H9 (cell line): ENCODE measurements at regions not wholly inside any gene's neighbourhood (a gene's known extent, or its start where the extent isn't known, plus 50 kb on each side); places are given as distances from the start of the nearest gene placed in this dataset.

Source experiments
- DNase-seq: peaks from one replicate; pipeline ENCODE4 v3.0.0-alpha.2; 2017
- H2AFZ ChIP-seq: one replicate; pipeline ENCODE4 v1.6.1; 2013; ENCODE audit warnings: mild to moderate bottlenecking, low read length, control low read depth, moderate library complexity
- H2AK5ac ChIP-seq: 2 replicates; pipeline ENCODE4 v1.6.1; 2013; ENCODE audit warnings: low read length, control low read depth, mixed read lengths; ENCODE audit not compliant: insufficient read length
- H2BK120ac ChIP-seq: one replicate; pipeline ENCODE4 v1.6.1; 2013; ENCODE audit warnings: low read depth, mild to moderate bottlenecking, low read length, control low read depth, inconsistent platforms; ENCODE audit not compliant: poor library complexity, severe bottlenecking
- H2BK12ac ChIP-seq: 2 replicates; pipeline ENCODE4 v1.6.1; 2013; ENCODE audit warnings: low read length, control low read depth, mixed read lengths, low read depth; ENCODE audit not compliant: insufficient read length
- H2BK15ac ChIP-seq: 2 replicates; pipeline ENCODE4 v1.6.1; 2013; ENCODE audit warnings: low read depth, low read length, control low read depth
- H2BK20ac ChIP-seq: one replicate; pipeline ENCODE4 v1.6.1; 2013; ENCODE audit warnings: low read depth, mild to moderate bottlenecking, low read length, control low read depth, inconsistent platforms; ENCODE audit not compliant: poor library complexity, severe bottlenecking
- H2BK5ac ChIP-seq: 2 replicates; pipeline ENCODE4 v1.6.1; 2013; ENCODE audit warnings: low read length, control low read depth, mixed read lengths; ENCODE audit not compliant: insufficient read length
- H3K14ac ChIP-seq: 2 replicates; pipeline ENCODE4 v1.6.1; 2013; ENCODE audit warnings: low read length, control low read depth; ENCODE audit not compliant: insufficient read depth
- H3K18ac ChIP-seq: 2 replicates; pipeline ENCODE4 v1.6.1; 2013; ENCODE audit warnings: low read depth, mild to moderate bottlenecking, mixed read lengths, low read length, control low read depth; ENCODE audit not compliant: insufficient read length
- H3K23ac ChIP-seq: 2 replicates; pipeline ENCODE4 v1.6.1; 2013; ENCODE audit warnings: low read length, control low read depth, mixed read lengths, low read depth; ENCODE audit not compliant: insufficient read length
- H3K23me2 ChIP-seq: 2 replicates; pipeline ENCODE4 v1.6.1; 2013; ENCODE audit warnings: low read depth, mild to moderate bottlenecking, mixed read lengths, low read length, control low read depth; ENCODE audit not compliant: insufficient read length, poor library complexity, severe bottlenecking
- H3K27ac ChIP-seq: 2 replicates; pipeline ENCODE4 v1.5.1; 2013; ENCODE audit warnings: low read length, control low read depth, mixed read lengths, low read depth; ENCODE audit not compliant: insufficient read length
- H3K27me3 ChIP-seq: 2 replicates; pipeline ENCODE4 v1.6.1; 2013; ENCODE audit warnings: low read length, control low read depth, inconsistent platforms; ENCODE audit not compliant: insufficient read depth
- H3K4ac ChIP-seq: 2 replicates; pipeline ENCODE4 v1.6.1; 2013; ENCODE audit warnings: low read depth, mild to moderate bottlenecking, control low read depth, inconsistent platforms, low read length, moderate library complexity
- H3K4me1 ChIP-seq: 2 replicates; pipeline ENCODE4 v1.6.1; 2013; ENCODE audit warnings: low read length, control low read depth, inconsistent platforms; ENCODE audit not compliant: insufficient read depth
- H3K4me2 ChIP-seq: 2 replicates; pipeline ENCODE4 v1.6.1; 2013; ENCODE audit warnings: low read length, control low read depth, mixed read lengths; ENCODE audit not compliant: insufficient read length, insufficient read depth
- H3K56ac ChIP-seq: 2 replicates; pipeline ENCODE4 v1.6.1; 2013; ENCODE audit warnings: low read depth, mild to moderate bottlenecking, mixed read lengths, low read length, control low read depth; ENCODE audit not compliant: insufficient read length
- H3K79me1 ChIP-seq: 2 replicates; pipeline ENCODE4 v1.6.1; 2013; ENCODE audit warnings: low read depth, mild to moderate bottlenecking, moderate library complexity, low read length, control low read depth, inconsistent platforms; ENCODE audit not compliant: insufficient read depth, poor library complexity, severe bottlenecking
- H3K79me2 ChIP-seq: 2 replicates; pipeline ENCODE4 v1.6.1; 2013; ENCODE audit warnings: low read length, control low read depth, inconsistent platforms; ENCODE audit not compliant: insufficient read depth
- H3K9ac ChIP-seq: 2 replicates; pipeline ENCODE4 v1.6.1; 2013; ENCODE audit warnings: low read length, control low read depth, mixed read lengths; ENCODE audit not compliant: insufficient read length; ENCODE audit errors: extremely low read depth
- H3K9me3 ChIP-seq: one replicate; pipeline ENCODE4 v1.6.1; 2013; ENCODE audit warnings: low read depth, low read length, inconsistent platforms; ENCODE audit not compliant: control insufficient read depth
- H3T11ph ChIP-seq: one replicate; pipeline ENCODE4 v1.6.1; 2013; ENCODE audit warnings: mild to moderate bottlenecking, low read length, control low read depth, inconsistent platforms
- H4K20me1 ChIP-seq: one replicate; pipeline ENCODE4 v1.6.1; 2013; ENCODE audit not compliant: control insufficient read depth, insufficient read length, insufficient read depth
- H4K5ac ChIP-seq: 2 replicates; pipeline ENCODE4 v1.6.1; 2013; ENCODE audit warnings: low read depth, mild to moderate bottlenecking, mixed read lengths, low read length, control low read depth; ENCODE audit not compliant: insufficient read length
- H4K8ac ChIP-seq: replicated peaks from 2 replicates; pipeline ENCODE4 v1.6.1; 2013; ENCODE audit warnings: low read length, control low read depth, mixed read lengths, low read depth; ENCODE audit not compliant: insufficient read length
- H4K91ac ChIP-seq: 2 replicates; pipeline ENCODE4 v1.6.1; 2013; ENCODE audit warnings: low read depth, mild to moderate bottlenecking, moderate library complexity, mixed read lengths, low read length, control low read depth; ENCODE audit not compliant: insufficient read length
- H3K27ac Mint-ChIP-seq, 3 experiments: 2 replicates in 2 of 3; 3 replicates in 1 of 3; pipeline ENCODE4 v1.8.0; 2020 to 2021; ENCODE audit warnings: mixed read lengths in 3 of 3, mild to moderate bottlenecking in 1 of 3, moderate library complexity in 1 of 3
- H3K27me3 Mint-ChIP-seq: 2 replicates; pipeline ENCODE4 v1.8.0; 2021; ENCODE audit warnings: low read depth, mild to moderate bottlenecking, moderate library complexity, mixed read lengths
- H3K36me3 Mint-ChIP-seq, 3 experiments: 2 replicates in 2 of 3; 3 replicates in 1 of 3; pipeline ENCODE4 v1.8.0; 2020 to 2021; ENCODE audit warnings: low read depth in 3 of 3, mixed read lengths in 3 of 3; ENCODE audit not compliant: insufficient read depth in 1 of 3
- H3K4me1 Mint-ChIP-seq, 2 experiments: 2 replicates each; pipeline ENCODE4 v1.8.0; 2020; ENCODE audit warnings: mixed read lengths in 2 of 2
- H3K4me3 Mint-ChIP-seq, 2 experiments: 2 replicates in 1 of 2; 3 replicates in 1 of 2; pipeline ENCODE4 v1.8.0; 2020 to 2021; ENCODE audit warnings: mild to moderate bottlenecking in 2 of 2, mixed read lengths in 2 of 2, moderate library complexity in 1 of 2
- H3K9me3 Mint-ChIP-seq, 2 experiments: 2 replicates in 1 of 2; 3 replicates in 1 of 2; pipeline ENCODE4 v1.8.0; 2020; ENCODE audit warnings: mild to moderate bottlenecking in 2 of 2, mixed read lengths in 2 of 2, moderate library complexity in 1 of 2
- WGBS: extraction: QIAGEN DNeasy Blood & Tissue Kit; methylation state at CpG from one replicate; pipeline ENCODE4 v1.1.7; 2013; ENCODE audit warnings: missing lambda C conversion rate, low lambda C conversion rate, mixed read lengths; ENCODE audit not compliant: insufficient read length; ENCODE audit errors: extremely low coverage; 5-methylcytosine and 5-hydroxymethylcytosine counted together
- TF ChIP-seq, protein P1 (sequence below): fragments of 200-600 bp; sonication (generic); conservative IDR thresholded peaks from 3 replicates; pipeline ENCODE4 v1.8.0; 2021; ENCODE audit warnings: antibody characterized with exemption, mild to moderate bottlenecking

DNA sequence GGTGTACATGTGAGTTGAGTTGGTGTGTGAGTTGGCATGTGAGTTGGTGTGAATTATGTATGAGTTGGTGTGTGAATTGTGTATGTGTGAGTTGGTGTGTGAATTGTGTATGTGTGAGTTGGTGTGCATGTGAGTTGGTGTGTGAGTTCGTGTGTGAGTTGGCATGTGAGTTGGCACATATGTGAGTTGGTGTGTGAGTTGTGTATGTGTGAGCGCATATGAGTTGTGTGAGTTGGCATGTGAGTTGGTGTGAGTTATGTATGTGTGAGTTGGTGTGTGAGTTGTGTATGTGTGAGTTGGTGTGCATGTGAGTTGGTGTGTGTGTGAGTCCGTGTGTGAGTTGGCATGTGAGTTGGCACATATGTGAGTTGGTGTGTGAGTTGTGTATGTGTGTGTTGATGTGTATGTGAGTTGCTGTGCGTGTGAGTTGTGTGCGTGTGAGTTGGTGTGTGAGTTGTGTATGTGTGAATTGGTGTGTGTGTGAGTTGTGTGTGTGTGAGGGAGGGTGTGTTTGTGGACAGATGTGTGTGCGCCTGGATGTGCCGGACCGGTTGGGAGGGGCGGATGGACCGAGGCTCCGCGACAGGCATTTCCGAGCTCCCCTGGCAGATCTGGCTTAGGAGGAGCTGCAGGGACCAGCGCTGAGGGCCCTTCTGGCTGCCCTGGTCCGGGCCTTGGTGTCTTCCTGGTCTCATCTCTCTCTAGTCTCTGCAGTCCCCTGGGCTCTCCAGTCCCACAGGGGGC is 162.5 kb upstream of the IER5L start:
- 100% methylated on average over 4 of the region's 15 CpGs for WGBS
- peaks cover 9 to 13% of the 10 kb centered on the region in 2 experiments for H3K4me1 Mint-ChIP-seq
- H3T11ph ChIP-seq, result no peak overlapping the region
- H3K79me2 ChIP-seq, result no peaks in the 10 kb centered on the region
- no peak overlapping the region for H3K56ac ChIP-seq
- no peak overlapping the region for H2AFZ ChIP-seq
- H3K4me2 ChIP-seq, result no peak overlapping the region
- H3K27ac Mint-ChIP-seq, result no peak overlapping the region
- no peak overlapping the region for H3K4me3 Mint-ChIP-seq
- no peak overlapping the region for H4K91ac ChIP-seq
- no peaks in the 10 kb centered on the region for H3K23me2 ChIP-seq
- no peak overlapping the region for H3K4ac ChIP-seq
- H4K5ac ChIP-seq, result no peak overlapping the region
- no peak overlapping the region for H2BK120ac ChIP-seq
- H3K36me3 Mint-ChIP-seq, result peaks cover 0 to 5% (median 0%) of the 10 kb centered on the region in 3 experiments; a peak in 1 of 7 replicates
- no peak overlapping the region for H3K23ac ChIP-seq
- no peak overlapping the region for H2BK20ac ChIP-seq
- no peaks in the 10 kb centered on the region for H3K9me3 ChIP-seq
- H4K8ac ChIP-seq, result peak overlapping the region; percentile 13
- TF ChIP-seq, protein P1, sequence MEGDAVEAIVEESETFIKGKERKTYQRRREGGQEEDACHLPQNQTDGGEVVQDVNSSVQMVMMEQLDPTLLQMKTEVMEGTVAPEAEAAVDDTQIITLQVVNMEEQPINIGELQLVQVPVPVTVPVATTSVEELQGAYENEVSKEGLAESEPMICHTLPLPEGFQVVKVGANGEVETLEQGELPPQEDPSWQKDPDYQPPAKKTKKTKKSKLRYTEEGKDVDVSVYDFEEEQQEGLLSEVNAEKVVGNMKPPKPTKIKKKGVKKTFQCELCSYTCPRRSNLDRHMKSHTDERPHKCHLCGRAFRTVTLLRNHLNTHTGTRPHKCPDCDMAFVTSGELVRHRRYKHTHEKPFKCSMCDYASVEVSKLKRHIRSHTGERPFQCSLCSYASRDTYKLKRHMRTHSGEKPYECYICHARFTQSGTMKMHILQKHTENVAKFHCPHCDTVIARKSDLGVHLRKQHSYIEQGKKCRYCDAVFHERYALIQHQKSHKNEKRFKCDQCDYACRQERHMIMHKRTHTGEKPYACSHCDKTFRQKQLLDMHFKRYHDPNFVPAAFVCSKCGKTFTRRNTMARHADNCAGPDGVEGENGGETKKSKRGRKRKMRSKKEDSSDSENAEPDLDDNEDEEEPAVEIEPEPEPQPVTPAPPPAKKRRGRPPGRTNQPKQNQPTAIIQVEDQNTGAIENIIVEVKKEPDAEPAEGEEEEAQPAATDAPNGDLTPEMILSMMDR, result no peak
- H2AK5ac ChIP-seq, result no peak overlapping the region
- no peaks in the 10 kb centered on the region for H3K27me3 ChIP-seq
- H3K27me3 Mint-ChIP-seq, result no peaks in the 10 kb centered on the region; the same call in 1 of the 2 replicates
- no peaks in the 10 kb centered on the region for H4K20me1 ChIP-seq
- H3K4me1 ChIP-seq, result peaks cover 3% of the 10 kb centered on the region; the same call in 1 of the 2 replicates
- DNase-seq, result no peak
- H3K79me1 ChIP-seq, result no peaks in the 10 kb centered on the region
- H2BK12ac ChIP-seq, result no peak overlapping the region
- H2BK5ac ChIP-seq, result no peak overlapping the region
- H3K27ac ChIP-seq, result no peak overlapping the region
- H3K18ac ChIP-seq, result no peak overlapping the region
- no peak overlapping the region for H2BK15ac ChIP-seq
- no peak overlapping the region for H3K9ac ChIP-seq
- H3K14ac ChIP-seq, result no peak overlapping the region
- H3K9me3 Mint-ChIP-seq, result no peaks in the 10 kb centered on the region
